ENCODE measurements at regions not wholly inside any gene's neighbourhood (a gene's known extent, or its start where the extent isn't known, plus 50 kb on each side); places are given as distances from the start of the nearest gene placed in this dataset.

- TF ChIP-seq CTCF (IDR thresholded peaks at IDR 0.05; ENCODE audit: insufficient read depth, low read length, poor library complexity, severe bottlenecking), result no peak
- no peaks in the 10 kb centered on the region for H3K36me3 ChIP-seq (ENCODE audit: control insufficient read depth, insufficient read depth, low read length)
Observed at GRCh38 chr13:44308352-44308751, 65.3 kb upstream of the SERP2 start.

GRCh38 chr13:44309794-44310757 is 63.5 kb upstream of the SERP2 start:
- H3K27me3 ChIP-seq (ENCODE audit: control insufficient read depth, insufficient read depth, low read length), result no peaks in the 10 kb centered on the region
- TF ChIP-seq CTCF (IDR thresholded peaks at IDR 0.05; ENCODE audit: insufficient read depth, low read length, poor library complexity, severe bottlenecking), result no peak
- no peak for DNase-seq (ENCODE audit: low read depth)
- H3K36me3 ChIP-seq (ENCODE audit: control insufficient read depth, insufficient read depth, low read length), result no peaks in the 10 kb centered on the region
- H3K4me3 ChIP-seq (ENCODE audit: low read depth, low read length), result no peak overlapping the region

More at GRCh38 chr13:44308352-44308751, 65.3 kb upstream of the SERP2 start:
- DNase-seq (ENCODE audit: low read depth), result no peak
- Histone ChIP-seq H3K27me3 (ENCODE audit: control insufficient read depth, insufficient read depth, low read length) (no peaks in the 10 kb centered on the region), H3K4me3 (ENCODE audit: low read depth, low read length) (no peak overlapping the region)

- no peak for TF ChIP-seq CTCF (IDR thresholded peaks at IDR 0.05; ENCODE audit: insufficient read depth, low read length, poor library complexity, severe bottlenecking)
- H3K4me3 ChIP-seq (ENCODE audit: low read depth, low read length), result no peak overlapping the region
- H3K36me3 ChIP-seq (ENCODE audit: control insufficient read depth, insufficient read depth, low read length), result no peaks in the 10 kb centered on the region
- DNase-seq (ENCODE audit: low read depth), result no peak
- H3K27me3 ChIP-seq (ENCODE audit: control insufficient read depth, insufficient read depth, low read length), result no peaks in the 10 kb centered on the region
Observed at GRCh38 chr13:44311011-44311780, 62.4 kb upstream of the SERP2 start.

- Histone ChIP-seq H3K4me3 (ENCODE audit: low read depth, low read length) (no peak overlapping the region), H3K27me3 (ENCODE audit: control insufficient read depth, insufficient read depth, low read length) (no peaks in the 10 kb centered on the region), H3K36me3 (ENCODE audit: control insufficient read depth, insufficient read depth, low read length) (no peaks in the 10 kb centered on the region)
- no peak for DNase-seq (ENCODE audit: low read depth)
- no peak for TF ChIP-seq CTCF (IDR thresholded peaks at IDR 0.05; ENCODE audit: insufficient read depth, low read length, poor library complexity, severe bottlenecking)
Observed at GRCh38 chr13:44312131-44312530, 61.5 kb upstream of the SERP2 start.

GRCh38 chr13:44312834-44313551 is 60.6 kb upstream of the SERP2 start:
- Histone ChIP-seq H3K4me3 (ENCODE audit: low read depth, low read length) (no peak overlapping the region), H3K36me3 (ENCODE audit: control insufficient read depth, insufficient read depth, low read length) (no peaks in the 10 kb centered on the region), H3K27me3 (ENCODE audit: control insufficient read depth, insufficient read depth, low read length) (no peaks in the 10 kb centered on the region)
- peak; percentile 81 for DNase-seq (ENCODE audit: low read depth)
- no peak for TF ChIP-seq CTCF (IDR thresholded peaks at IDR 0.05; ENCODE audit: insufficient read depth, low read length, poor library complexity, severe bottlenecking)
